Neural progenitor cell (in vitro differentiated cells): ENCODE measurements at regions not wholly inside any gene's neighbourhood (a gene's known extent, or its start where the extent isn't known, plus 50 kb on each side); places are given as distances from the start of the nearest gene placed in this dataset.

Experiments used
- DNase-seq: peaks from one replicate; pipeline ENCODE4 v3.0.0-alpha.2; 2016; ENCODE audit warnings: low spot score
- H2AFZ ChIP-seq: fragments of 200-600 bp; sonication (generic); replicated peaks from 2 replicates; pipeline ENCODE4 v1.6.1; 2016; ENCODE audit warnings: antibody characterized with exemption
- H3F3A ChIP-seq: fragments of 200-600 bp; sonication (generic); 2 replicates; pipeline ENCODE4 v1.6.1; 2016; ENCODE audit warnings: antibody characterized with exemption, low read depth
- H3K27ac ChIP-seq: fragments of 200-600 bp; sonication (generic); 2 replicates; pipeline ENCODE4 v1.5.1; 2016; ENCODE audit warnings: mild to moderate bottlenecking
- H3K27me3 ChIP-seq: fragments of 200-600 bp; sonication (generic); 2 replicates; pipeline ENCODE4 v1.6.1; 2016; ENCODE audit warnings: mild to moderate bottlenecking, moderate library complexity
- H3K36me3 ChIP-seq: fragments of 200-600 bp; sonication (generic); 2 replicates; pipeline ENCODE4 v1.5.1; 2016
- H3K4me1 ChIP-seq: fragments of 200-600 bp; sonication (generic); 2 replicates; pipeline ENCODE4 v1.6.1; 2016; ENCODE audit warnings: mixed run types
- H3K4me2 ChIP-seq: fragments of 200-600 bp; sonication (generic); 2 replicates; pipeline ENCODE4 v1.6.1; 2016
- H3K4me3 ChIP-seq: fragments of 200-600 bp; sonication (generic); 2 replicates; pipeline ENCODE4 v1.5.1; 2016
- H3K79me2 ChIP-seq: fragments of 200-600 bp; sonication (generic); 2 replicates; pipeline ENCODE4 v1.6.1; 2016; ENCODE audit warnings: low read depth
- H3K9ac ChIP-seq: fragments of 200-600 bp; sonication (generic); 2 replicates; pipeline ENCODE4 v1.6.1; 2016
- H3K9me3 ChIP-seq: fragments of 200-600 bp; sonication (generic); 2 replicates; pipeline ENCODE4 v1.5.1; 2016; ENCODE audit warnings: low read depth
- H4K20me1 ChIP-seq: fragments of 200-600 bp; sonication (generic); 2 replicates; pipeline ENCODE4 v1.6.1; 2016; ENCODE audit warnings: low read depth
- H3K27ac Mint-ChIP-seq: 3 replicates; pipeline ENCODE4 v1.8.0; 2021; ENCODE audit warnings: mixed read lengths
- H3K27me3 Mint-ChIP-seq: 2 replicates; pipeline ENCODE4 v1.8.0; 2022; ENCODE audit warnings: low read depth, mild to moderate bottlenecking, inconsistent platforms, moderate library complexity, mixed read lengths; ENCODE audit not compliant: insufficient read depth
- H3K36me3 Mint-ChIP-seq: 3 replicates; pipeline ENCODE4 v1.8.0; 2021; ENCODE audit warnings: mixed read lengths
- H3K4me1 Mint-ChIP-seq: 3 replicates; pipeline ENCODE4 v1.8.0; 2021; ENCODE audit warnings: mixed read lengths
- H3K4me3 Mint-ChIP-seq: 3 replicates; pipeline ENCODE4 v1.8.0; 2021; ENCODE audit warnings: mild to moderate bottlenecking, moderate library complexity, mixed read lengths
- H3K9me3 Mint-ChIP-seq: 3 replicates; pipeline ENCODE4 v1.8.0; 2020; ENCODE audit warnings: mixed read lengths
- EZH2 ChIP-seq: fragments of 200-600 bp; sonication (generic); IDR thresholded peaks from 2 replicates; pipeline ENCODE4 v1.6.1; 2017; ENCODE audit warnings: antibody characterized with exemption, mild to moderate bottlenecking, moderate library complexity
- EZH2phosphoT487 ChIP-seq: fragments of 200-600 bp; sonication (generic); IDR thresholded peaks from 2 replicates; pipeline ENCODE4 v1.6.1; 2017; ENCODE audit warnings: antibody characterized with exemption
- TF ChIP-seq, protein P1 (sequence below): fragments of 200-600 bp; sonication (generic); IDR thresholded peaks from 2 replicates; pipeline ENCODE4 v1.5.1; 2017; ENCODE audit warnings: antibody characterized with exemption, mild to moderate bottlenecking

DNA sequence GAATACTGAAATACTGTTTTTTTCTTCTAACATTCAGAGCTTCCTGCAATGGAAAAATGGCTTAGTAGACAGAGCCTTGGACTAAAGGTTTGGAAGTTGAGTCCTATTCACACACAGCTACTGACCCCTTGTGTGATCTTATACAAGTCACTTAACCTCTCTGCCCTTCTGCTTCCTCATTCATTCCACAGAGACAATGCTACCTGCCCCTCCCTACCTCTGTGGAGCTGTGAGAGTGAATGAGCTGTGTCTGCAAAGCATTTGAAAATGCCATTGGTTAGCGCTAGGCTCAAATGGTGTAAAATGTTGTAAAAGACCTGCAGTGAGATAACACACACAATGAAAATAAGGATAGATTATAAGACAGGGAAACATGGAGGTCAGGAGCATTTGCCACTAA is 214.4 kb downstream of the BARHL2 start:
- Histone ChIP-seq H3F3A (peaks cover 29% of the 10 kb centered on the region), H3K4me2 (peak overlapping the region; percentile 65), H3K4me1 (peaks cover 41% of the 10 kb centered on the region), H4K20me1 (no peaks in the 10 kb centered on the region), H3K27ac (peak overlapping the region; percentile 71), H3K79me2 (no peaks in the 10 kb centered on the region), H3K36me3 (no peaks in the 10 kb centered on the region), H3K4me3 (no peak overlapping the region), H3K27me3 (no peaks in the 10 kb centered on the region), H3K9ac (no peak overlapping the region), H2AFZ (no peak overlapping the region), H3K9me3 (no peaks in the 10 kb centered on the region)
- Mint-ChIP-seq H3K4me3 (no peak overlapping the region), H3K27ac (peak overlapping the region; percentile 50), H3K36me3 (no peaks in the 10 kb centered on the region), H3K4me1 (peaks cover 40% of the 10 kb centered on the region), H3K27me3 (peaks cover 5% of the 10 kb centered on the region), H3K9me3 (peaks cover 7% of the 10 kb centered on the region)
- DNase-seq = peak; percentile 82
- TF ChIP-seq, protein P1, sequence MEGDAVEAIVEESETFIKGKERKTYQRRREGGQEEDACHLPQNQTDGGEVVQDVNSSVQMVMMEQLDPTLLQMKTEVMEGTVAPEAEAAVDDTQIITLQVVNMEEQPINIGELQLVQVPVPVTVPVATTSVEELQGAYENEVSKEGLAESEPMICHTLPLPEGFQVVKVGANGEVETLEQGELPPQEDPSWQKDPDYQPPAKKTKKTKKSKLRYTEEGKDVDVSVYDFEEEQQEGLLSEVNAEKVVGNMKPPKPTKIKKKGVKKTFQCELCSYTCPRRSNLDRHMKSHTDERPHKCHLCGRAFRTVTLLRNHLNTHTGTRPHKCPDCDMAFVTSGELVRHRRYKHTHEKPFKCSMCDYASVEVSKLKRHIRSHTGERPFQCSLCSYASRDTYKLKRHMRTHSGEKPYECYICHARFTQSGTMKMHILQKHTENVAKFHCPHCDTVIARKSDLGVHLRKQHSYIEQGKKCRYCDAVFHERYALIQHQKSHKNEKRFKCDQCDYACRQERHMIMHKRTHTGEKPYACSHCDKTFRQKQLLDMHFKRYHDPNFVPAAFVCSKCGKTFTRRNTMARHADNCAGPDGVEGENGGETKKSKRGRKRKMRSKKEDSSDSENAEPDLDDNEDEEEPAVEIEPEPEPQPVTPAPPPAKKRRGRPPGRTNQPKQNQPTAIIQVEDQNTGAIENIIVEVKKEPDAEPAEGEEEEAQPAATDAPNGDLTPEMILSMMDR = no peak
- TF ChIP-seq EZH2phosphoT487 (no peak), EZH2 (no peak)

DNA sequence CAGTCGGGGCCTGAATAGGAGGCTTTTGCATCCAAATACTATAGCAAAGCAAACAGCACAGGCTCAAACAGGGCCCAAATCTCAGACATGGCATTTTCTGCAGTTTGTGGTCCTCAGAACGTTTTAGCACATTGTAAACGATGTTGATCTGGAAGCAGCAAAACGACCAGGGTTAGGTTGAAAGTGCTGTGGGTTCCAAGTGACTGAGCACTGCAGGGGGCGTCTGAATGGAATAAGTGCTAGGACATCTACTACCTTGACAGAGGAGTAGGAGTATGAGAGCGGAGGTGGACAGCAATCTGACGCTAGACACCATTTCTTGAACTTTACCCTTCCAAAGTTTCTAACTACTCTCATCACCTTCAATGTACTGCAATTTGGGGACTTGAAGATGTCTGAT is 214.9 kb downstream of the BARHL2 start:
- Mint-ChIP-seq H3K4me3 (no peak overlapping the region), H3K4me1 (peaks cover 40% of the 10 kb centered on the region), H3K36me3 (no peaks in the 10 kb centered on the region), H3K27ac (no peak overlapping the region), H3K9me3 (peaks cover 7% of the 10 kb centered on the region), H3K27me3 (peaks cover 5% of the 10 kb centered on the region)
- DNase-seq = peak; percentile 43
- Histone ChIP-seq H3K9me3 (no peaks in the 10 kb centered on the region), H4K20me1 (no peaks in the 10 kb centered on the region), H3F3A (peaks cover 29% of the 10 kb centered on the region), H3K9ac (no peak overlapping the region), H3K27ac (peak overlapping the region; percentile 71), H3K4me1 (peaks cover 41% of the 10 kb centered on the region), H3K4me3 (no peak overlapping the region), H3K27me3 (no peaks in the 10 kb centered on the region), H2AFZ (no peak overlapping the region), H3K36me3 (no peaks in the 10 kb centered on the region), H3K79me2 (no peaks in the 10 kb centered on the region), H3K4me2 (peak overlapping the region; percentile 65)
- TF ChIP-seq EZH2 (no peak), EZH2phosphoT487 (no peak)
- TF ChIP-seq, protein P1 = no peak

DNA sequence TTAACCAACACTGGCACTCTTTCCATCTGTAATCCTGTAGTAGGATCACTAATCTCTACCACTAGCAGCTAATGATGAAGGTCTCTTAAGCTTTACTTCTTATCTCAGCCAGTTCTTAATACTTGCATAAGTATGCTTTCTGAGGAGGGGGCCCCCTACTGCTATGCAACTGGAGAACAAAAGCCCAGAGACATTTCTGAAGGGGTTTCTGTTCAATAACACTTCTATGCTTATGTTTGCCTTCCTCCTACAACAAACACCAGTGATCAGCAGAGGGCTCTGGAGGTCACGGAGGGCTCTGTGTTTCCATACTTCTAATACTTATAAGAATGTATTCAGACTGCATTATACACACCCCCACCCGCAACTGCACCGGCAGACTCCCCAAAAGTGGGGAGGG is 215.8 kb downstream of the BARHL2 start:
- no peaks in the 10 kb centered on the region for H3K79me2 ChIP-seq
- H3K9ac ChIP-seq = no peak overlapping the region
- H3K36me3 ChIP-seq = no peaks in the 10 kb centered on the region
- H3K27me3 Mint-ChIP-seq = peaks cover 5% of the 10 kb centered on the region
- peak; percentile 66 for DNase-seq
- H3K36me3 Mint-ChIP-seq = no peaks in the 10 kb centered on the region
- H3K9me3 ChIP-seq = no peaks in the 10 kb centered on the region
- H2AFZ ChIP-seq = no peak overlapping the region
- TF ChIP-seq EZH2 (no peak), EZH2phosphoT487 (peak; percentile 50)
- TF ChIP-seq, protein P1 = peak; percentile 9
- peak overlapping the region; percentile 65 for H3K4me2 ChIP-seq
- H3K4me1 Mint-ChIP-seq = peaks cover 40% of the 10 kb centered on the region
- peak overlapping the region; percentile 31 for H3K27ac Mint-ChIP-seq
- H4K20me1 ChIP-seq = no peaks in the 10 kb centered on the region
- peak overlapping the region; percentile 71 for H3K27ac ChIP-seq
- H3K4me3 ChIP-seq = peak overlapping the region; percentile 9
- no peaks in the 10 kb centered on the region for H3K27me3 ChIP-seq
- peaks cover 7% of the 10 kb centered on the region for H3K9me3 Mint-ChIP-seq
- H3K4me3 Mint-ChIP-seq = peak overlapping the region; percentile 12
- H3K4me1 ChIP-seq = peaks cover 41% of the 10 kb centered on the region
- peaks cover 29% of the 10 kb centered on the region for H3F3A ChIP-seq
